ENCODE measurements at regions not wholly inside any gene's neighbourhood (a gene's known extent, or its start where the extent isn't known, plus 50 kb on each side); places are given as distances from the start of the nearest gene placed in this dataset.

DNA sequence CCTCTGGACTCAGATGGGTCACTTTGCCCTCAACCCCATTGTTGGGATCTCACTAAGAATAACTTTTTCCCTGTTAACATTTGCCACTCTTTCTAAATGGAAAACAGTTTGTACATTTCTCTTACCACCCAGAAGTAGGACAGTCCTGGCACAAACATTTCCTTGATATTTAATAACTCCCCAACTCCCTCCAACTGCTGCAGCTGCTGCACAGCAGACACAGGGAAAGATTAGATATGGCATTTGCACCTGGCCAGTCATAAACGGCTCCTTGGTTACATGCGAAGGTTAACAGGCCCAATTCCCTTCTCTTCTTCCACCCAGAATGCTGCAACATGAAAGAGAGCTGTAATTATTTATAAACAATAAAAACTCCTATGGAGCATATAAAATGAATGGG, 55.9 kb upstream of the SOX4 start:
- TF ChIP-seq, protein P1, sequence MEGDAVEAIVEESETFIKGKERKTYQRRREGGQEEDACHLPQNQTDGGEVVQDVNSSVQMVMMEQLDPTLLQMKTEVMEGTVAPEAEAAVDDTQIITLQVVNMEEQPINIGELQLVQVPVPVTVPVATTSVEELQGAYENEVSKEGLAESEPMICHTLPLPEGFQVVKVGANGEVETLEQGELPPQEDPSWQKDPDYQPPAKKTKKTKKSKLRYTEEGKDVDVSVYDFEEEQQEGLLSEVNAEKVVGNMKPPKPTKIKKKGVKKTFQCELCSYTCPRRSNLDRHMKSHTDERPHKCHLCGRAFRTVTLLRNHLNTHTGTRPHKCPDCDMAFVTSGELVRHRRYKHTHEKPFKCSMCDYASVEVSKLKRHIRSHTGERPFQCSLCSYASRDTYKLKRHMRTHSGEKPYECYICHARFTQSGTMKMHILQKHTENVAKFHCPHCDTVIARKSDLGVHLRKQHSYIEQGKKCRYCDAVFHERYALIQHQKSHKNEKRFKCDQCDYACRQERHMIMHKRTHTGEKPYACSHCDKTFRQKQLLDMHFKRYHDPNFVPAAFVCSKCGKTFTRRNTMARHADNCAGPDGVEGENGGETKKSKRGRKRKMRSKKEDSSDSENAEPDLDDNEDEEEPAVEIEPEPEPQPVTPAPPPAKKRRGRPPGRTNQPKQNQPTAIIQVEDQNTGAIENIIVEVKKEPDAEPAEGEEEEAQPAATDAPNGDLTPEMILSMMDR (conservative IDR thresholded peaks at IDR 0.05; ENCODE audit: low read depth, low read length) = no peak
- no peak for TF ChIP-seq EZH2 (IDR thresholded peaks at IDR 0.05; ENCODE audit: low read length, unreplicated experiment)
- no peak for TF ChIP-seq EZH2phosphoT487 (IDR thresholded peaks at IDR 0.05; ENCODE audit: borderline replicate concordance, low read length)
